GM12878 (cell line): ENCODE measurements at regions not wholly inside any gene's neighbourhood (a gene's known extent, or its start where the extent isn't known, plus 50 kb on each side); places are given as distances from the start of the nearest gene placed in this dataset.

Source experiments
- ATAC-seq: fragments of 200-7000 bp; cut with Tn5 transposase; 3 replicates; pipeline ENCODE4 v1.9.1; 2020; ENCODE audit warnings: mild to moderate bottlenecking, moderate library complexity
- BruUV-seq: library from RNA; stranded (reverse); fragments of 400-500 nt; replicated peaks from 2 replicates; lab custom pipeline; 2021; lab: Mats Ljungman, UMichigan
- CTCF ChIA-PET: fragments of 300-600 bp; sonication (Branson Sonifier 250); formaldehyde crosslinking; extraction: SDS; loops from one replicate; lab custom pipeline; 2021; ENCODE audit warnings: inconsistent platforms; lab: Yijun Ruan, JAX
- POLR2A ChIA-PET: fragments of 350-600 bp; formaldehyde crosslinking; extraction: SDS; loops from one replicate; lab custom pipeline; 2021; ENCODE audit warnings: inconsistent platforms; lab: Charles Lee
- RAD21 ChIA-PET: fragments of 300-600 bp; sonication (Branson Sonifier 250); formaldehyde crosslinking; loops from one replicate; lab custom pipeline; 2023; ENCODE audit warnings: antibody characterized with exemption; ENCODE audit not compliant: unreplicated experiment; lab: Charles Lee
- SMC1A ChIA-PET: fragments of 300-600 bp; sonication (Branson Sonifier 250); formaldehyde crosslinking; loops from one replicate; lab custom pipeline; 2023; ENCODE audit not compliant: unreplicated experiment, uncharacterized antibody; lab: Charles Lee
- DNase-seq: peaks from one replicate; pipeline ENCODE4 v3.0.0-alpha.2; 2011; ENCODE audit warnings: low read depth, low spot score
- FAIRE-seq: peaks from 3 replicates; lab custom pipeline; 2011; peaks lifted over from hg19 to GRCh38; lab: Jason Lieb, UNC
- H2AFZ ChIP-seq: 2 replicates; pipeline ENCODE4 v1.6.0; 2011; ENCODE audit warnings: low read depth, low read length, control low read depth; ENCODE audit not compliant: control insufficient read depth
- H3K27ac ChIP-seq: 2 replicates; pipeline ENCODE4 v1.5.1; 2011; ENCODE audit warnings: control low read depth; ENCODE audit not compliant: control insufficient read depth, insufficient read depth
- H3K27me3 ChIP-seq, 2 experiments: replicated peaks in 1 of 2; 2 replicates each; pipeline versions ENCODE4 v1.6.0 to v1.6.1; 2011; ENCODE audit warnings: low read length in 1 of 2; ENCODE audit not compliant: control insufficient read depth in 2 of 2, insufficient read depth in 2 of 2
- H3K36me3 ChIP-seq, 2 experiments: 2 replicates each; pipeline ENCODE4 v1.5.1; 2011; ENCODE audit warnings: low read length in 1 of 2; ENCODE audit not compliant: control insufficient read depth in 2 of 2, insufficient read depth in 2 of 2
- H3K4me1 ChIP-seq: 2 replicates; pipeline ENCODE4 v1.6.1; 2011; ENCODE audit warnings: mild to moderate bottlenecking, low read length, moderate library complexity, mixed read lengths; ENCODE audit not compliant: control insufficient read depth, insufficient read depth
- H3K4me2 ChIP-seq: 2 replicates; pipeline ENCODE4 v1.6.0; 2011; ENCODE audit warnings: control low read depth; ENCODE audit not compliant: control insufficient read depth, insufficient read depth
- H3K4me3 ChIP-seq: fragments of 200-600 bp; sonication (generic); 2 replicates; pipeline ENCODE4 v1.5.1; 2016
- H3K79me2 ChIP-seq: 2 replicates; pipeline ENCODE4 v1.6.0; 2011; ENCODE audit warnings: low read length; ENCODE audit not compliant: control insufficient read depth, insufficient read depth
- H3K9ac ChIP-seq: 2 replicates; pipeline ENCODE4 v1.8.0; 2011; ENCODE audit warnings: low read length, control low read depth, mixed read lengths; ENCODE audit not compliant: control insufficient read depth, insufficient read depth
- H3K9me3 ChIP-seq: replicated peaks from 3 replicates; pipeline ENCODE4 v1.5.1; 2011; ENCODE audit warnings: mild to moderate bottlenecking, low read length; ENCODE audit not compliant: control insufficient read depth, insufficient read depth
- H4K20me1 ChIP-seq: 2 replicates; pipeline ENCODE4 v1.6.0; 2011; ENCODE audit not compliant: control insufficient read depth, insufficient read depth
- BACH1 ChIP-seq: fragments of 450-650 bp; IDR thresholded peaks from 2 replicates; pipeline ENCODE4 v1.6.1; 2017; ENCODE audit warnings: mild to moderate bottlenecking, borderline replicate concordance
- CEBPB ChIP-seq, 2 experiments: fragments of 150-350 bp in 1 of 2; IDR thresholded peaks; 2 replicates each; pipeline ENCODE4 v1.6.1; 2012 to 2014; ENCODE audit warnings: low read depth in 2 of 2, low read length in 2 of 2, borderline replicate concordance in 1 of 2, inconsistent platforms in 1 of 2
- CHD2 ChIP-seq: IDR thresholded peaks from 2 replicates; pipeline ENCODE4 v1.6.1; 2011; ENCODE audit warnings: low read depth, low read length, improper control_type of control experiment, borderline replicate concordance
- EED ChIP-seq: sonication (generic); IDR thresholded peaks from 2 replicates; pipeline ENCODE4 v1.6.1; 2016; ENCODE audit warnings: antibody characterized with exemption, low read depth
- GABPA ChIP-seq: IDR thresholded peaks from 2 replicates; pipeline ENCODE4 v1.6.1; 2014; ENCODE audit warnings: antibody characterized with exemption, low read depth, mild to moderate bottlenecking, inconsistent platforms
- HCFC1 ChIP-seq: fragments of 150-350 bp; IDR thresholded peaks from 2 replicates; pipeline ENCODE4 v1.6.1; 2014; ENCODE audit warnings: low read length
- KDM1A ChIP-seq: fragments of 200-600 bp; sonication (generic); IDR thresholded peaks from 2 replicates; pipeline ENCODE4 v1.6.1; 2016; ENCODE audit warnings: borderline replicate concordance
- MEF2B ChIP-seq: fragments of 450-650 bp; IDR thresholded peaks from 2 replicates; pipeline ENCODE4 v1.6.1; 2018; ENCODE audit warnings: mild to moderate bottlenecking, moderate library complexity; ENCODE audit not compliant: partially characterized antibody, poor library complexity, severe bottlenecking
- MTA2 ChIP-seq: fragments of 450-650 bp; IDR thresholded peaks from 2 replicates; pipeline ENCODE4 v1.6.1; 2016; ENCODE audit warnings: low read depth, mild to moderate bottlenecking, moderate library complexity
- NFYA ChIP-seq: IDR thresholded peaks from 2 replicates; pipeline ENCODE4 v1.6.1; 2011; ENCODE audit warnings: low read depth, mild to moderate bottlenecking, low read length, improper control_type of control experiment, borderline replicate concordance
- RELA ChIP-seq: fragments of 450-650 bp; IDR thresholded peaks from 2 replicates; pipeline ENCODE4 v1.8.0; 2014; ENCODE audit warnings: borderline replicate concordance; ENCODE audit not compliant: partially characterized antibody
- SIX5 ChIP-seq: IDR thresholded peaks from 2 replicates; pipeline ENCODE4 v1.6.1; 2011; ENCODE audit warnings: mild to moderate bottlenecking, low read depth, low read length, moderate library complexity; ENCODE audit not compliant: severe bottlenecking
- SKIL ChIP-seq: fragments of 450-650 bp; IDR thresholded peaks from 2 replicates; pipeline ENCODE4 v1.6.1; 2017; ENCODE audit warnings: mild to moderate bottlenecking, low read depth, inconsistent platforms; ENCODE audit not compliant: poor library complexity, severe bottlenecking
- SMC3 ChIP-seq: IDR thresholded peaks from 2 replicates; pipeline ENCODE4 v1.6.1; 2011; ENCODE audit warnings: low read length, improper control_type of control experiment, borderline replicate concordance
- ZBTB33 ChIP-seq: fragments of 450-650 bp; IDR thresholded peaks from 2 replicates; pipeline ENCODE4 v1.6.1; 2017; ENCODE audit warnings: mild to moderate bottlenecking
- ZBTB40 ChIP-seq: fragments of 450-650 bp; IDR thresholded peaks from 2 replicates; pipeline ENCODE4 v1.6.1; 2016; ENCODE audit warnings: mild to moderate bottlenecking, moderate library complexity, borderline replicate concordance
- ZNF217 ChIP-seq: fragments of 450-650 bp; IDR thresholded peaks from 2 replicates; pipeline ENCODE4 v1.6.1; 2017; ENCODE audit warnings: antibody characterized with exemption, mild to moderate bottlenecking
- ZNF274 ChIP-seq: IDR thresholded peaks from one replicate; pipeline ENCODE4 v1.8.0; 2011; ENCODE audit not compliant: insufficient read length, insufficient read depth
- WGBS: methylation state at CpG from one replicate; pipeline ENCODE4 v1.1.6; 2016; ENCODE audit warnings: low lambda C conversion rate; ENCODE audit not compliant: insufficient replicate concordance, insufficient coverage; ENCODE audit errors: missing lambda C conversion rate; 5-methylcytosine and 5-hydroxymethylcytosine counted together
- in situ Hi-C: fragments of 300-500 bp; cut with MboI; formaldehyde crosslinking; loops from 9 replicates; pipeline ENCODE4 v1.14.3; 2018; ENCODE audit warnings: mixed read lengths
- intact Hi-C: fragments of 100-400 bp; cut with micrococcal nuclease; formaldehyde crosslinking; loops from one replicate; pipeline ENCODE4 v1.14.2; 2022; ENCODE audit not compliant: unreplicated experiment

GRCh38 chr2:107595749-107596148 lies 230.9 kb upstream of the RGPD4 start:
- no peaks in the 10 kb centered on the region for H3K27me3 ChIP-seq
- intact Hi-C loops (no loop called here), in situ Hi-C loops (no loop called here)
- no TSS peak for BruUV-seq
- no peak overlapping the region for H3K9ac ChIP-seq
- no peak overlapping the region for H3K4me3 ChIP-seq
- FAIRE-seq (no peak), ATAC-seq (no peak), DNase-seq (no peak)
- no peaks in the 10 kb centered on the region for H3K36me3 ChIP-seq
- H3K27ac ChIP-seq, result no peak overlapping the region
- ChIA-PET POLR2A (no interaction called here), RAD21 (no interaction called here), SMC1A (no interaction called here), CTCF (no interaction called here)
- no peaks in the 10 kb centered on the region for H3K79me2 ChIP-seq
- H4K20me1 ChIP-seq, result no peaks in the 10 kb centered on the region
- H3K4me1 ChIP-seq, result no peaks in the 10 kb centered on the region
- WGBS, result 30% methylated on average over 4 of the region's 4 CpGs
- no peak for TF ChIP-seq MTA2
- no peak for TF ChIP-seq EED
- no peak for TF ChIP-seq CEBPB (IDR thresholded peaks at IDR 0.05; ENCODE audit: borderline replicate concordance in 1 of 2, low read depth in 2 of 2, low read length in 2 of 2)
- no peak for TF ChIP-seq NFYA
- no peak for TF ChIP-seq ZNF274
- no peak for TF ChIP-seq MEF2B
- no peak for TF ChIP-seq KDM1A
- TF ChIP-seq ZBTB33, result no peak
- TF ChIP-seq GABPA, result no peak
- TF ChIP-seq ZBTB40, result no peak
- TF ChIP-seq SMC3, result no peak
- no peak for TF ChIP-seq SKIL
- TF ChIP-seq ZNF217, result no peak
- TF ChIP-seq CHD2, result no peak
- no peak for TF ChIP-seq RELA
- TF ChIP-seq BACH1, result no peak
- no peak for TF ChIP-seq HCFC1
- no peak for TF ChIP-seq SIX5
- H3K9me3 ChIP-seq, result no peaks in the 10 kb centered on the region
- no peak overlapping the region for H3K4me2 ChIP-seq
- H2AFZ ChIP-seq, result no peak overlapping the region
